K562 (cell line): ENCODE measurements at regions not wholly inside any gene's neighbourhood (a gene's known extent, or its start where the extent isn't known, plus 50 kb on each side); places are given as distances from the start of the nearest gene placed in this dataset.
A peak's percentile ranks its signal among the peaks of the same experiment; 100 is the strongest.

ENCODE experiments used
- ATAC-seq: fragments of 200-7000 bp; cut with Tn5 transposase; 3 replicates; pipeline ENCODE4 v1.9.1; 2020; ENCODE audit warnings: moderate library complexity
- BruUV-seq: library from RNA; stranded (reverse); fragments of 400-500 nt; replicated peaks from 2 replicates; lab custom pipeline; 2021; lab: Mats Ljungman, UMichigan
- CTCF ChIA-PET: fragments of 300-600 bp; formaldehyde crosslinking; extraction: SDS; loops from one replicate; lab custom pipeline; 2021; ENCODE audit warnings: low intra/inter-chr PET ratio; lab: Yijun Ruan, JAX
- POLR2A ChIA-PET: fragments of 300-600, 350-650 bp; sonication (Branson Sonifier 250); formaldehyde crosslinking; extraction: SDS; loops from one replicate; lab custom pipeline; 2021; ENCODE audit warnings: antibody characterized with exemption, inconsistent platforms; lab: Yijun Ruan, JAX
- DNase-seq, 4 experiments: peaks; one replicate each; pipeline versions ENCODE4 v3.0.0 to v3.0.0-alpha.2; 2011 to 2018; ENCODE audit warnings: low spot score in 3 of 4, mixed read lengths in 3 of 4; ENCODE audit errors: extremely low read depth in 1 of 4
- FAIRE-seq: peaks from 2 replicates; lab custom pipeline; 2011; peaks lifted over from hg19 to GRCh38; lab: Jason Lieb, UNC
- H2AFZ ChIP-seq: 2 replicates; pipeline ENCODE4 v1.6.0; 2011; ENCODE audit warnings: low read depth, low read length, control low read depth, inconsistent platforms
- H3K27ac ChIP-seq: fragments of 200-600 bp; 3 replicates; pipeline ENCODE4 v1.8.0; 2011; ENCODE audit warnings: low read depth, mild to moderate bottlenecking, control low read depth, inconsistent platforms, low read length, moderate library complexity, mixed read lengths; ENCODE audit errors: extremely low read depth
- H3K27me3 ChIP-seq, 2 experiments: fragments of 300-600 bp in 1 of 2; 2 replicates in 1 of 2; 3 replicates in 1 of 2; pipeline versions ENCODE4 v1.6.0 to v1.8.0; 2011; ENCODE audit warnings: inconsistent platforms in 2 of 2, low read length in 2 of 2, mild to moderate bottlenecking in 1 of 2, mixed read lengths in 1 of 2, moderate library complexity in 1 of 2; ENCODE audit not compliant: control insufficient read depth in 2 of 2, insufficient read depth in 2 of 2
- H3K36me3 ChIP-seq: fragments of 300-600 bp; 3 replicates; pipeline ENCODE4 v1.8.0; 2011; ENCODE audit warnings: mild to moderate bottlenecking, low read length, inconsistent platforms; ENCODE audit not compliant: control insufficient read depth, insufficient read depth
- H3K4me1 ChIP-seq, 2 experiments: fragments of 200-600 bp in 1 of 2; replicated peaks in 1 of 2; 2 replicates in 1 of 2; 3 replicates in 1 of 2; pipeline versions ENCODE4 v1.5.1 to v1.8.0; 2011; ENCODE audit warnings: inconsistent platforms in 2 of 2, low read length in 2 of 2, mild to moderate bottlenecking in 1 of 2, mixed read lengths in 1 of 2, moderate library complexity in 1 of 2; ENCODE audit not compliant: control insufficient read depth in 2 of 2, insufficient read depth in 2 of 2
- H3K4me2 ChIP-seq: 2 replicates; pipeline ENCODE4 v1.6.1; 2011; ENCODE audit warnings: low read length, control low read depth, inconsistent platforms, mixed read lengths; ENCODE audit not compliant: insufficient read depth
- H3K4me3 ChIP-seq: fragments of 200-600 bp; sonication (generic), shearing (Covaris generic); 2 replicates; pipeline ENCODE4 v1.5.1; 2016; ENCODE audit warnings: control low read depth, inconsistent platforms
- H3K79me2 ChIP-seq: fragments of 200-600 bp; 3 replicates; pipeline ENCODE4 v1.8.0; 2011; ENCODE audit warnings: low read length, inconsistent platforms; ENCODE audit not compliant: control insufficient read depth, insufficient read depth
- H3K9ac ChIP-seq, 2 experiments: 2 replicates each; pipeline versions ENCODE4 v1.6.0 to v1.6.1; 2011; ENCODE audit warnings: low read depth in 2 of 2, low read length in 2 of 2, control low read depth in 1 of 2, inconsistent platforms in 1 of 2, mild to moderate bottlenecking in 1 of 2, mixed read lengths in 1 of 2; ENCODE audit not compliant: insufficient read depth in 1 of 2
- H3K9me1 ChIP-seq: one replicate; pipeline ENCODE4 v1.6.0; 2011; ENCODE audit warnings: inconsistent platforms, mild to moderate bottlenecking, low read length, moderate library complexity; ENCODE audit not compliant: control insufficient read depth, insufficient read depth
- H3K9me3 ChIP-seq: replicated peaks from 2 replicates; pipeline ENCODE4 v1.5.1; 2011; ENCODE audit warnings: low read depth, low read length, inconsistent platforms; ENCODE audit not compliant: control insufficient read depth, insufficient read depth
- H4K20me1 ChIP-seq: replicated peaks from 2 replicates; pipeline ENCODE4 v1.6.1; 2011; ENCODE audit warnings: low read length, inconsistent platforms, mixed read lengths; ENCODE audit not compliant: control insufficient read depth, insufficient read depth
- CEBPB ChIP-seq: fragments of 450-650 bp; IDR thresholded peaks from 2 replicates; pipeline ENCODE4 v1.6.1; 2016; ENCODE audit warnings: missing genetic modification characterization, missing compliant biosample characterization
- CEBPG ChIP-seq, 3 experiments: fragments of 200-800 bp in 1 of 3; sonication (Bioruptor generic) in 1 of 3; sonication (generic) in 1 of 3; formaldehyde crosslinking in 1 of 3; IDR thresholded peaks in 2 of 3; conservative IDR thresholded peaks in 1 of 3; 2 replicates each; pipeline versions ENCODE4 v1.6.1 to v1.8.0; 2016 to 2022; ENCODE audit warnings: missing compliant biosample characterization in 2 of 3, missing genetic modification characterization in 2 of 3, mild to moderate bottlenecking in 1 of 3, missing genetic modification reagents in 1 of 3
- POLR2AphosphoS2 ChIP-seq: IDR thresholded peaks from 2 replicates; pipeline ENCODE4 v1.6.1; 2012; ENCODE audit warnings: low read length, improper control_type of control experiment
- PTRF ChIP-seq: fragments of 450-650 bp; IDR thresholded peaks from 2 replicates; pipeline ENCODE4 v1.6.1; 2016; ENCODE audit warnings: mild to moderate bottlenecking, missing genetic modification characterization, missing compliant biosample characterization
- SMARCB1 ChIP-seq: IDR thresholded peaks from 2 replicates; pipeline ENCODE4 v1.6.1; 2011; ENCODE audit warnings: improper control_type of control experiment, low read depth; ENCODE audit not compliant: insufficient read length
- ZKSCAN8 ChIP-seq: fragments of 200-800 bp; sonication (Bioruptor generic); IDR thresholded peaks from 2 replicates; pipeline ENCODE4 v1.6.1; 2016; ENCODE audit warnings: missing genetic modification characterization, missing compliant biosample characterization
- WGBS: fragments of 100-300 bp; shearing (Covaris generic); methylation state at CpG from one replicate; pipeline ENCODE4 v1.1.6; 2016; ENCODE audit warnings: low coverage, mixed read lengths; ENCODE audit not compliant: insufficient coverage; ENCODE audit errors: missing lambda C conversion rate; 5-methylcytosine and 5-hydroxymethylcytosine counted together
- in situ Hi-C: fragments of 300-500 bp; cut with MboI; formaldehyde crosslinking; loops from 4 replicates; pipeline ENCODE4 v1.15.0; 2018; ENCODE audit warnings: inconsistent platforms, mixed read lengths
- intact Hi-C: fragments of 100-400 bp; cut with micrococcal nuclease; formaldehyde crosslinking; loops from 2 replicates; pipeline ENCODE4 v1.14.2; 2022
- TF ChIP-seq, protein P1 (sequence below): IDR thresholded peaks from 2 replicates; pipeline ENCODE4 v1.6.1; 2012; ENCODE audit warnings: low read depth, low read length, improper control_type of control experiment, borderline replicate concordance

DNA sequence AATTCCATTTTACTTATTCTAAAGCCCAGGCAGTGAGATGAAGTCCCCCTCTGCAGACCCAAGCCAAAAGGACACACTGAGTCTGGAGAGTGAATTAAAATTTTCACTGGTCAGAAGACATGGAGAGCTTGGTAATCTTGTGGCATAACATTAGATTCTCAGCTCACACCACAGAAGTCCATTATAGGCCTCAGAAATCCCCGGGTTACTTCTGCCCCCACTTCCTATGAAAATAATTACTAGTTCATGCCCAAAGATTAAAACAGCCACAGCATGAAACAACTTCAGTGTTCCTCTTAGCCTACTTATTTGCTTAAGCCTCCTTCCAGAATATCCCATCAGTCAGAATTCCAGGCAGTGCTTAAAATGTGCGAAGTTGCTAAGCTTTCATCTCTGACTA lies 123.3 kb downstream of the ZC3H11B start:
- TF ChIP-seq SMARCB1, result no peak
- no peak for TF ChIP-seq PTRF (tag)
- no peak for TF ChIP-seq POLR2AphosphoS2
- no peaks in the 10 kb centered on the region for H3K36me3 ChIP-seq
- no peak overlapping the region for H3K4me2 ChIP-seq
- no peak overlapping the region for H3K4me3 ChIP-seq
- intact Hi-C loops (no loop called here), in situ Hi-C loops (no loop called here)
- no peaks in the 10 kb centered on the region for H3K9me1 ChIP-seq
- no peaks in the 10 kb centered on the region for H3K9me3 ChIP-seq
- H3K27ac ChIP-seq, result no peak overlapping the region
- H2AFZ ChIP-seq, result no peak overlapping the region
- ChIA-PET POLR2A (no interaction called here), CTCF (no interaction called here)
- no peaks in the 10 kb centered on the region for H3K27me3 ChIP-seq
- FAIRE-seq (no peak), DNase-seq (no peak), ATAC-seq (no peak)
- 6% methylated on average over 2 of the region's 2 CpGs for WGBS
- H4K20me1 ChIP-seq, result no peaks in the 10 kb centered on the region
- H3K9ac ChIP-seq, result no peak overlapping the region
- H3K4me1 ChIP-seq, result no peaks in the 10 kb centered on the region
- no peaks in the 10 kb centered on the region for H3K79me2 ChIP-seq
- BruUV-seq, result no TSS peak

DNA sequence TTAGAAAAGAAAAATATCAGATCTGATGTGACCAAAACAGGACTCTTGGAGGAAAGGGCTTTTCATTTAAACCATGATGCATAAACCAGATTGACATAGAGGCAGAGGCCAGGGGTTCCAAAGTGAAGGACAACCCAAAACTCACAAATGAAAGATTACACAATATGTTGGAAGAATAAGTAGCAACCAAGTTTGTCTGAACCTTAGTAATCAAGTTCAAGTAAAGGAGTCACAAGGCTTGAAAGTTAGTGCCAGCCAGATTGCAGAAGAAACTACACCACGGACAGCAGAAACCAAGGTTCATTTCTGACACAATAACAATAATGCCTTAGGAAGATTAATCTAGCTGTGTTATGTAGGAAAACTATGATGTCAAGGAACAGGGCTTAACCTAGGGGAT lies 124.6 kb downstream of the ZC3H11B start:
- DNase-seq (no peak), ATAC-seq (no peak), FAIRE-seq (peak; percentile 11)
- 0% methylated on average over 1 of the region's 1 CpG for WGBS
- Histone ChIP-seq H2AFZ (no peak overlapping the region), H3K27ac (no peak overlapping the region), H3K36me3 (no peaks in the 10 kb centered on the region), H3K9ac (no peak overlapping the region), H3K4me2 (no peak overlapping the region), H3K9me1 (no peaks in the 10 kb centered on the region), H3K4me1 (no peaks in the 10 kb centered on the region), H4K20me1 (no peaks in the 10 kb centered on the region), H3K27me3 (no peaks in the 10 kb centered on the region), H3K9me3 (no peaks in the 10 kb centered on the region), H3K4me3 (no peak overlapping the region), H3K79me2 (no peaks in the 10 kb centered on the region)
- intact Hi-C loops (no loop called here), in situ Hi-C loops (no loop called here)
- BruUV-seq, result no TSS peak
- ChIA-PET POLR2A (interaction anchor here (0.6 kb wide), 1 partner anchor 45 kb away, joined by 3 read pairs; no protein-coding TSS in a partner anchor), CTCF (no interaction called here)
- TF ChIP-seq, protein P1, sequence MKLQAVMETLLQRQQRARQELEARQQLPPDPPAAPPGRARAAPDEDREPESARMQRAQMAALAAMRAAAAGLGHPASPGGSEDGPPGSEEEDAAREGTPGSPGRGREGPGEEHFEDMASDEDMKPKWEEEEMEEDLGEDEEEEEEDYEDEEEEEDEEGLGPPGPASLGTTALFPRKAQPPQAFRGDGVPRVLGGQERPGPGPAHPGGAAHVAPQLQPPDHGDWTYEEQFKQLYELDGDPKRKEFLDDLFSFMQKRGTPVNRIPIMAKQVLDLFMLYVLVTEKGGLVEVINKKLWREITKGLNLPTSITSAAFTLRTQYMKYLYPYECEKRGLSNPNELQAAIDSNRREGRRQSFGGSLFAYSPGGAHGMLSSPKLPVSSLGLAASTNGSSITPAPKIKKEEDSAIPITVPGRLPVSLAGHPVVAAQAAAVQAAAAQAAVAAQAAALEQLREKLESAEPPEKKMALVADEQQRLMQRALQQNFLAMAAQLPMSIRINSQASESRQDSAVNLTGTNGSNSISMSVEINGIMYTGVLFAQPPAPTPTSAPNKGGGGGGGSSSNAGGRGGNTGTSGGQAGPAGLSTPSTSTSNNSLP, result no peak
- TF ChIP-seq ZKSCAN8, result no peak
- no peak for TF ChIP-seq CEBPG (CRISPR knock-in tag; IDR thresholded peaks at IDR 0.05)
- TF ChIP-seq CEBPG (tag; conservative IDR thresholded peaks at IDR 0.05 in 1 of 2, IDR thresholded peaks at IDR 0.05 in 1 of 2), result peak in 1 of 2 experiments; percentile 23; a peak in 1 of 4 replicates
- TF ChIP-seq CEBPB, result peak; percentile 31; the same call in 1 of the 2 replicates
